GM21717 (cell line): ENCODE measurements at regions not wholly inside any gene's neighbourhood (a gene's known extent, or its start where the extent isn't known, plus 50 kb on each side); places are given as distances from the start of the nearest gene placed in this dataset.
A peak's percentile ranks its signal among the peaks of the same experiment; 100 is the strongest.

Experiments used
- ATAC-seq: cut with Tn5 transposase; IDR thresholded peaks from one replicate; pipeline ENCODE4 v1.9.1; 2021; ENCODE audit warnings: mild to moderate bottlenecking, moderate library complexity; ENCODE audit not compliant: unreplicated experiment

DNA sequence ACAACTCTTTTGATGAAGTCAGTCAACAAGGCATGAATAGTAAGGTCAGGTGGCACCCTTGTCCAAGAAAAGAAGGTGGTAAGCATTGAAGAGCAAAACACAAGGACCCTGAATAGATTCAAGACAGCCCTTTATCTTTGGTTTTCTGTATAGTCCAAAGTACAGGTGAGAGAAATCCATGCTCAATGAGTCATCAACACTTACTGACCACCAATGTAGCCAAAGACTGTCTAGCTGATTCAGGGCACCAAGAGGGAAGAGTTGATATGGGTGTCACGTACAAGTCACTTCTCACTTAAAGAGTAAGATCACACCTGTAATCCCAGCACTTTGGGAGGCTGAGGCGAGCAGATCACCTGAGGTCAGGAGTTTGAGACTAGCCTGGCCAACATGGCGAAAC is 528.3 kb downstream of the CD83 start:
- no peak for ATAC-seq

DNA sequence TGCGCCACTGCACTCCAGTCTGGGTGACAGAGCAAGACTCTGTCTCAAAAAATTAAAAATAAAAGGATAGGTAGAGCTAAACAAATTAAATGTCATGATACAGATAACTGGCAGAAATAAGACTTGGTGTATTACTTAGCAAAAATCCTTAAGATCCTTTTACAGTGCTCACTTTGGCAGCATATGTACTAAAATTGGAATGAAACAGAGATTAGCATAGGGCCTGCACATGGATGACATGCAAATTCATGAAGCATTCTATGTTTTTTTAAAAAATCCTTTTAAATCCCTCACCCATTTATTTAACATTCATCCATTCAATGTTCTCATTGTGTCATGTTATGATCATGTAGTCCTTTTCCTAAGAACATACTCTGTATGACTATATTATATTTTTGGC is 528.8 kb downstream of the CD83 start:
- no peak for ATAC-seq

DNA sequence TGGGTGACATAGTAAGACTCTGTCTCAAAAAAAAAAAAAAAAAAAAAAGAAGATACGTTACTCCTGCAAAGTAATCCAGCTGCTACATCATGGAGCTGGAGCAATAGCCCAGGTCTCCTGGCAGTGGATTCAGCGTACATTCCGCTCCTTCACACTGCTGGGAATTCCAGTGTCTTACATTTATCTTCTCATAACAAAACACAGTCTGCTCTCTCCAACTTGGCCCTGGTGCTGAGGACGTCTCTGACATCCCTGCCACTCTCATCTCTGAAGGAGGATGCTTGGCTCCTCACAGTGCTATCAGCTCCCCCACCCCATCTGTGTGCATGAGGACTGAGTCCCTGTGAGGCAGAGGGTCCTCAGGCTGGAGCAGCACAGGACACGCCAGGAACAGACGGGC is 529.8 kb downstream of the CD83 start:
- no peak for ATAC-seq

DNA sequence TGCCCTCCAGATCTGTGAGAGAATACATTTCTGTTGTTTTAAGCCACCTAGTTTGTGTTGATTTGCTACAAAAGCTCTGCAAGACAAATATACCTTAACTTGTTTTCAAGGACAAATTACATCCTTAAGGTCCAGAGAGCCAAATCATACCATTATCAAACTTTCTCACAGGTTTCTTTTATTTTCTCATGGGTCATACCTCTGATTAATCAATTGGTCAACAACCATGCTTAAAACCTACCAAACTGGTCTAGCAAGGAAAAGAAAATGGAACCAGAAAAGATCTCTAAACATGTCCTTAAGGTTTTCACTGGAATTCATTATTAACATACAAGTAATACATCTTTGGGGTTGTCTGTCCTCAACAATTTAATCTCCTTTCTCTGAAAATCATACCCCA is 535.0 kb downstream of the CD83 start:
- ATAC-seq: no peak

DNA sequence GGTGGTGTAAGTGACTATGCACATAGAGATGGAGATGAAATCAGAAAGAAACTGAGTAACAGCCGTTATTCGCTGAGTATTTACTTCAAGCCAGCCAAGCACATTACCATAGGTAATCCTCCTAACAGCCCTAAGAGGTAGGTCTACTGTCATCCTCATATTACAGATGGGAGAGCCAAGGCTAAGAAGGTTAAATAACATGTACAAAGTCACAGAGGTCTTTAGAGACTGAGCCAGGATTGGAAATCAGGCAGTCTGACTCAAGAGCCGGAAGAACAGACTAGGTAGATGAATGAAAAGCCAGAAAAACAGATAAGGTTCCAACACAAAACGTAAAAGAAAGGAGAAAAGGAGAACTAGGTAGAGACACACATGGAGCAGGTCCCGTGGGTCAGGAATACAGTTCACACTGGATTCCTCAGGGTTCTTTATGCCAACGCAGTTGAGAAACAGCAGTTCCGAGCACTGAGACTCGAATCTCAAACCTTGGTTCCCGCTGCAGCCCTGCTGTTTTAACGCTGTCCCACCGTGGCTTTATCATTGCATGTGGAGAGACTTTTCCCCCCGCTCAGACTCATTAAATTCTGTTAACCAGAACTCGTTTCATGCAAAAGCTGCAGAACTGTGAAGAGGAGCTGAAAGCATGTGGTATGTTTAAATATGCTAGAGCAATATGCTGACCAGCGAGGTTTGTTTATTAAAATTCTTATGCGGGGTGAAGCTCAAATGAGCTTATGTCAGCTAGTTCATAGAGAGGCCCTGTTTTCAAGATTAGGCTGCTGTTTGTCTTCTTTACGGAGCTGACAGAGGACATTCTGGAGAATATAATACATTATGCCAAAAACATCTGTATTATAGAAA is 537.9 kb downstream of the CD83 start:
- no peak for ATAC-seq

DNA sequence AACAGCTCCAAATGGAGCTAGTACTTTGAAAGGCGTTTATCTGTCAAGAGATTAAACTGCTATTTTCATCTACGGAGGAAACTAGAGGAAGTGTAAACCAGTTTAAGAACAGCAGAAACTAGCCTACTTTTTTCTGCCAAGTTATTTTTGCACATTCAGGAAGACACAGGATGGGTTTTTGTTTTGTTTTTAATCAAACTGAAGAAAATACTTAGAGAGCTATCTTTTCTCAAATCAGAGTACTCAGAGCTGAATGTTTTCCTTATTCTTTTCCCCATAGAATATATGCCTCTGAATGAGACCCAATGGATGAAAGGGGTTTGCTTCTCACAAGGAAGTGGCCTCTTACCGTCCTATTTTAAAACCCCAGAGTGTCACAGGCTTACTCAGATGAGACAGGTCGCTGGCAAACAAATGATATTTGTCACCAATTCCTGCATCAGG is 538.5 kb downstream of the CD83 start:
- no peak for ATAC-seq

DNA sequence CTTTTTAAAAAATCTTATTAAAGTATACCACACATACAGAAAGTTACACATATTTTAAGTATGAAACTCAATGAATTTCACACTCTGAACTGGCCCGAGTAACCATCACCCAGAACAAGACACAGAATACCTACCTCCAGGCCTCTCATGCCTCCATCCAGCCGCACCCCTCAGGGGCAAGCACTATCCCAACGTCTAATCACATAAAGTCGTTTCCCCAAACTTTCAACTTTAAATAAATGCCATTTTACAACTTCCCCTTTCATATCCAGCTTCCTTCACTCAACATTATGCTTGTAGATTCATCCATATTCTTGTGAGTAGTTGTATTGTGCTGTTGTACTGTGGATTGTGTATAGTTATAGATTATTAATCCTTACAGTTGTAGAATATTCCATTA is 539.1 kb downstream of the CD83 start:
- ATAC-seq: no peak

DNA sequence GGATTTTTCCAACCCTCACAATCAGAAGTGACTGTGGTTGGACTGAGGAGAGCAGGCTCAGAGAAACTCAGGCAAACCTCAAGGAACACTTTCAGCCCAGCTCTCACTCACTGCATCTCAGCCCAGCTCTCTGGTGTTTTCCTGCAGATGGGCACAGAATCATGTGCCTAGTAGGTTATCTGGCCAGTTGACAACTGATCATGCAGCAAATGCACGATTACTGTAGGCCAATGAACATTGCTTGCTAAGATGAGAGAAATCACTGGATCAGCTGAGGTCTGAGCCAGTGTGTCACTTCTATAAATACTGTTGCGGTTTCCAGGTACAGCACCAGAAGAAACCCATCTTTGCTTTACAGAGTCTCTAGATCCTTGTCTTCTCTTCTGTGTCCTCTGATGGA is 540.5 kb downstream of the CD83 start:
- ATAC-seq: no peak

DNA sequence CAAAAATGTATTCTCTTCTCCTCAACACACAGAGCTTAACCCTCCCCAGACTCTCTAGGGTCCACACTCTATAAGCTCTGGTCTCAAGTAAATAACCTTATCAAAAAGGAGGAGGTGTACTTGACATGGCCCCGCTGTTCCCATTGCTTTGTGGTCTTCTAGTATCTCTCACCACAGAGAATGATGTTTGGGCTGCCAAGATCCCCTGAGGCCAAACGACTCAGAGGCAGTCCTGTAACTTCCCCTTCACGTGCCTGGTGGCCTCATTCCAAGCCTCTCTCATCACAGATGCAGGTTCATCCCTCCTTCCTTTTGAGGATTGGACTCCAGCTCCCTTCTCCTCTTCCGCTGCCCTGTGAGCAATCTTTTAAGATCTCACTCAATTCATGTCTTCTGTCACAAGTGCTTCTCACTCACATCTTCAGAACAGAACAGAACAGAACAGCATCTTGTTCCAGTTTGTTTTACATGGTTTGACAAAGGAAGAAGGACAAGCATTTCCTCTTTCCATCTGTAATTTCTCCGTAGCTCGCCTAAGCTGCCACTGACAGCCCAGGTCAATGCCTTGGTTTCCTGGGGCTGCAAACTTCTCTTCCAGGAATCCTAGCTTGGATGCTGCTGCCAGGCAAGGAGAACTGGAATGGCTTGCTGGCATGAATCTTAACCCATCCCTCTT is 541.5 kb downstream of the CD83 start:
- ATAC-seq: no peak

DNA sequence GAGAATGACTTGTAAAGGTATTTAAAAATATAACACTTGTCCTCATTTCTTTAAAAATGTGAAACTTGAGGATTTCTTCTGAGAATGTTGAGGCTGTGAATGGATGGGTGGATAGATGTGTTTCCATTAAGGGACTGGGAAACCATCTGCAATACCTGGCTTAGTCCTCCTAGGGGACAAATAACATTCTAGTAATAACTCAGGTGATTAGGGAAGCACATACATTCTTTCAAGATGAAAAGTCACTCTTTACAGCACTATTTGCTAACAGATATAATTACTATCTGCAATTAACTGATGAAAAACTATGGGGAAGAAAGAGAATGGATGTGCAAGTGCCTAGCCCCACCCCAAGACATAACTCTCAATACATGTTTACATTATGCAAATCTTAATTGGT is 542.3 kb downstream of the CD83 start:
- ATAC-seq: no peak

DNA sequence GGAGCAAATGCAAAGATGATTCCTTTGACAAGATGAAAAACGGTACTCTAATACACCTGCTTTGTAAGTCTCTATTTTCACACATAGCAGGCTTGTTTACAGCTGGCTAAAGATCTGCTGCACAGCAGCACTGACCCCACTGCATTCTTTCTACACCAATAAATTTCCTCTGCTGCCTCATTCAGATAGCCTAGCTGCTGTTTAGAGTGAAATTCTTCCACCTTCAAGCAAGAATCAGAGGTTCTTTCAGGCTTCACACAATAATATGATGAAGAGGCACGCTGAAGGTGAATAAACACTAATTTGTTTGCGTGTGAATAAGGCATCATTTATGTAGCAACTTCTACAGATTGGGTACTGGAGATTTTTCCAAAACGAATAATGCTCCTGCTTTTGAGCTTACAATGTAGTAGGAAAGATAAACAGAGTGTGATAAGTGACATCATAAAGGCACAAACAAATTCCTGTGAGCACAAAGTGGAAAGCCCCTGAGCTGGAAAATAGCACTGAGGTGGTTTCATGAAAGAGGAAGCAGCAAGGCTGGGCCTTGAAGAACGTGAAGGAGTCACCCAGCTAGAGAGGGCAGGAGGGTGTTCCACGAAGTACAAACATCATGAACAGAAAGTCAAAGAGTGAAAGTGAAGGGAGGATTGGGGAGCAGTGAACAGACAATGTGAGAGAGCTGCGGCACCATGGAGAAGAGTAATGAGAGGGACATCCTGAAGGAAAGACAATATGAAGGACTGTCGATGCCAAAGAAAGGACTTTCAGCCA is 543.4 kb downstream of the CD83 start:
- peak; percentile 65 for ATAC-seq

DNA sequence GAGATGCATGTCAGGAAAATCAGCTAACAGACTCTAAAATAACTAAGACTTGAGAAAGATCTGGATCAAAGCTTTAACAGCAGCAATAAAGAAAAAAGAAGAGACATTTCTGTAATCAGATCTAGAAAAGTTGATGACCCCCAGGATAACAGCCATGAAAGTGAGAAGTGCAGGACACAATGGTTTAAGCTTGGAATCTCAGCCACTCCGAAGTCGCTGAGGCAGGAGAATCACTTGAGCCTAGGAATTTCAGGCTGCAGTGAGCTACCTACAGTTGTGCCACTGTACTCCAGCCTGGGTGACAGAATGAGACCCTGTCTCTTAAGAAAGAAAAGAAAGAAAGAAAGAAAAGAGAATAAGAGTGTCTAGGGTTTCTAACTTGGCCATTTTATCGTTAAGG is 544.1 kb downstream of the CD83 start:
- ATAC-seq: no peak

DNA sequence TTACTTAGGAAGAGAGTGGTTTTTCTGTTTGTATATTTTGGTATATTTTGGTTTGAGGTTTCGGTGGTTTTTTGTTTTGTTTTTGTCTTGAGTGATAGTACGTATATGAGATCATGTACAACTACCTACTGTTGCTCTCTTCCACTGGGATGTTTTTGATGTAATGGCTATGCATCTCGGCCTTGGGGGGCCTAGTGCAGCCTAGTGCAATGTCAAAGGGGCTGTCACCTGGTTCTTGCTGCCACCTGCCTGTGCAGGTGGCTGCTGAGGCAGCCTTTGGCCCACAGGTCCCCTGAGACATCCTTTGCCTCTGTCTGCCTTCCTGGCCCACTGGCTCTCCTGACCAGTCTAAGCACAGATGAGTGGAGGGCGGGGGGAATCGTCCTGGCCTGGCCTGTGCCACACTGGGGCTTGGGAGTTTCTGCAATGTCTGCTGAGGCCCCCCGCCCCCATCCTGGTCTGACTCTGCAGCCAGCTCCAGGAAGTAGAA is 546.6 kb downstream of the CD83 start:
- peak; percentile 49 for ATAC-seq

DNA sequence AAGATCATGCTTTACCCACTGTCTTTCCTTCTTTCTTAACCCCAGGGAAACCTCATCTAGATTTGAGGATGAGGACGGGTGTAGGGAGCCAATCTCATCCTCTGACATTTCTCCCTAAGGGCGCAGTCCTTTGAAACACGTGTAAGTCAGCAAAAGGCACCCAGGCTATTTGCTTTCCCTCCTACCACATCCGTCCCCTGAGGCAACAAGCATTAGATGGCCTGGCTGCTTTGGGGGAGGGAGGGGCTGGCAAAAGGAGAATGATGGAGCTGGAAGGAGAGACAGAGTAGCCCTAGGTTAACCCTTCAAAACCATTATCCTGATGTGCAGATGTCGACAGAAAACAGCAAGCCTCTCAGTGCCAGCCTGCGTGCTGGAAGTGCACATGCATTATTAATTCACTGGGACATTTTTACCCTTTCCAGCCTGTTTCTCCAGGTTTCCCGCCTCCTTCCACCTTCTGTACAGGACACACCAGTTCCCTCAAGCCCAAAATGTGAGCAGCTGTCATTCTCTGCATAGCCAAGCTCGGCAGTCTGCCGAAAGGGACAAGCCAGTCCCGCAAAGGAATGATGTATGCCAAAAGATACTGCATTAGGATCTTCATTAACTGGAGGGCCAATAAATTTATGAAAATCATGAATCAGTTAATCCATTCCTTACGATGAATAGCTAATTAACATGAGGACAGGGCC is 547.2 kb downstream of the CD83 start:
- no peak for ATAC-seq

DNA sequence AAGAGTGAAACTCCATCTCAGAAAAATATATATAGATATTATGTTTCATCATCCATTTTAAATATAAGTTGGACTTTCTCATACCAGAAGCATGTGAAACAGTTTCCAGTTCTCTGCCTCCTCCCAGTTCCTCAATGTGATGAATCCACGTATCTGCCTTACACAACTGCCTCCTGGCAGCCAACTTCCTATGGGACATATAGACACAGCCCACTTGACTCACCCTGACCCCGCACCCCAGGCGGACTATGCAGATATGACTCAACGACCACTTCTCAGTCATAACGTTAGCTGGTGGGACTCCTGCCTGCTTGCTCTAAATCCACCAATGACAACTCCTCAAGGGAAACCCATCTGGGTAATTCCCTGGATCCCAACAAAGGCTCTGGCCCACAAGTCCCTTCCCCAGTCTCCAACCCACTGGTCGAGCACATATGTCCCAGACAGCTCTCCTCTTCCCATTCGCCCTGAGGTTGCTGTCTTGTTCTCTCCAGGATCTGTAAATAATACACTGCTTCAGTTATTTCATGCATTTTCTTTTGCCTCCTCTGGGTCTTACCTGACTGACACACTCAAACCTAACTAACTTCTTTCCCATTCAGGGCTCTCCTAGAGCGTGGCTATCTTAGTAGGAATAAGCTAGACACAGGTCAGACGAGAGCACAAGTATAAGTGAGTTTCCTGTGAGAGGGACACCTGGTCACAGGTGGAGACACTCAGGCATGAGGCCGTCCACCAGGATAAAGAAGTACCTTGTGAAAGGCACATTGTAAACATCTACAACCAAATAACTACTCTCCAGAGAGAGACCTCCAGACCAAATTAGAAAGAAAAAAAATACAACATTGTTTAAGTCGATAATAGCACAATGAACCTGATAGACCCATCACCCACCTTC is 548.5 kb downstream of the CD83 start:
- ATAC-seq: no peak

DNA sequence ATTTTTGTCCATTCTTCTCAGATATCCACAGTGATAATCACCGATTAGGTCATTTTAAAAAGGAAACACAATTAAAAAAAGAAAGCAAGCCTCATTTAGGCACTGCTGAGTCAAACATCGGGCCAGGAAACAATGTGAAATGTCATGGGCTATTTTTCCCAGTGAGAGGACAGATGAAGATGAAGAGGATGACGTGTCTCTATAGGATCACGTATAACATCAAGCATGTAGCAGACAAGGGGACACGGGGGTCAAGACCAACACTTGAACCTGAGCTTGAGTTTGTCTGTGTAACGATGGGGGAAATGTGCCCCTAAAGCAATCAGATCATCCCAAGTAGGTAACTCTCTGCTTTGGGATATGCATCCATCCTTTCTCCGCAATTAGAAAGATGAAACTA is 553.2 kb downstream of the CD83 start:
- no peak for ATAC-seq

DNA sequence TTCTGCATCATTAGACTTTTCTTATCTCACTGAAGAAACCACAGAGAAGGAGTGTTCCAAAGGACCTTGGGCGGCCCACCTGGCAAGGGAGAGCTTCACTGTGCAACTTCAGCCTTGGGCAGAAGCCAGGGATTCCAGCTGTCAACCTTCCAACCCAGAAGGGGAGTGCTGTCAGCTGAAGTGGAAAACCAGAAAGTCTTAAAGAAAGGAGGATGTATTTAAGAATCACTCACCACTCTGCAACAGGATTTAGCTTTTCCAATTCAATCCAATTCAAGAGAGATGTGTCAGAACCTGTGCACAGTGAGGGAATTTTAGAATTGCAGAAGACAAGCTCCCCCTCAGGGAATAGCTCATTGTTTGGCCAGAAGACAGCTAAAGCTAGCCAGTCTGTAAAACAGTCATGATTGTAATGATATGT is 553.7 kb downstream of the CD83 start:
- no peak for ATAC-seq

DNA sequence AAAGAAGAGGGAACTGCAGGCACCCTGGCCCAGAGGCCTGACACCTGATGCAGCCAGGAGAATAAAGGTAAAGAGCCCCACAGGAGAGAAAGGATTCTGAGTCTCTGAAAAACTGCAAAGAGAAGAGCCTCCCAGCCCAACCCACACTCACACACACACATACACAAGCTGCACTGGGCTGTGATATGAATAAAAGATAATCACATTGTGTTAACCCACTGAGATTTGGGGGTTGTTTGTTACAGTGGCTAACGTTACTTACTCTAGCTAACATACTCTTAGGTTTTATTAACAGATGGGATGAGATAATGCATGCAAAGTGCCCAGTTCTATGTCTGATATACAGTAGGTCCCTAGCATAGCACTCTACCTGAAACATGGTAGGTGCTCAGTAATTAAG is 554.4 kb downstream of the CD83 start:
- no peak for ATAC-seq

DNA sequence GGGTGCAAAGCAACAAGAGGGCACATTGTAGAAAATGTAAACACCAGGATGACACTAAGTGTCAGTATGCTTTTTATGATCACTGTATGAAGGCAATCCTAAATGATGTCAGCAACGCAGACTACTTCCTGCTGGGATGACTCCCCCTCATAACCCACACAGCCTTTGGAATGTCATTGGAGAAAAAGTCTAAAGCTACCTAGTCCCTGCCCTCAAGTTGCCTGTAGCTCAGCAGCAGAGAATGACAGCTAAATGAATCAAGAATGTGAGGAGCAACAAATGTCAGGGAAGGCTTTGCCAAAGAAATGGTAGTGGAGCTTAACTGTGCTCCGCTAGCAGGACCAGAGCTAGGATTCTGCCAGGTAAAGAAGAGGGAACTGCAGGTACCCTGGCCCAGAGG is 555.6 kb downstream of the CD83 start:
- no peak for ATAC-seq

DNA sequence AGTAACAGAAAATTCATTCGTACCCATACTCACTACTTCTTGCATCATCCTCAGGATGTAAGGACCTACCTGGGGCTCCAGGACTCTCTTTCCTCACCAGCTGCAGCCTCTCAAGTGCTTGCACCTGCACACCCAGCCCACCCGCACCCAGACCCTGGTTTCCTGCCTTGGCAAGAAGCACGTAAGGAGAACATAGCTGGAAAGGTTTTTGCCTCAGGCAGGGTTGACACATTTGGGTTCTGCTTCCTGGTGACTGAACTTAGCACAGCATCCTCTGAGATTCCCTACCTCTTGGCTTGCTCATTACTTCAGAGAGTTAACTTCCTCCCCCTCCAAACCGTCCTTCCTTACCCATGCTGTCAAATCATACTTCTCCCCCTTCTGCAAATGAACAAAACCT is 556.9 kb downstream of the CD83 start:
- ATAC-seq: no peak
